GM13977 (cell line): ENCODE measurements at regions not wholly inside any gene's neighbourhood (a gene's known extent, or its start where the extent isn't known, plus 50 kb on each side); places are given as distances from the start of the nearest gene placed in this dataset.
"Not testable (repeated sequence)": the region's sequence is repeated elsewhere in the genome, so short reads cannot be mapped to it uniquely, and the experiment has no call there.

Source experiments
- DNase-seq: peaks from one replicate; pipeline ENCODE4 v3.0.0; 2012; ENCODE audit warnings: low spot score
- CTCF ChIP-seq: IDR thresholded peaks from 2 replicates; pipeline ENCODE4 v1.5.1; 2012; ENCODE audit warnings: mild to moderate bottlenecking, control low read depth; ENCODE audit not compliant: insufficient read depth; ENCODE audit errors: extremely low read depth, missing control alignments
- in situ Hi-C: fragments of 300-500 bp; cut with MboI; formaldehyde crosslinking; loops from one replicate; pipeline ENCODE4 v1.12.0; 2022; ENCODE audit warnings: low sequenced_read_pairs, low pct_unique_long_range_greater_than_20kb, mixed read lengths, inconsistent platforms; ENCODE audit not compliant: unreplicated experiment

GRCh38 chr22:27317096-27317495 lies 484.5 kb downstream of the MN1 start:
- no peak for DNase-seq
- TF ChIP-seq CTCF = no peak
- in situ Hi-C loops = no loop called here

GRCh38 chr22:27317971-27318428 lies 483.6 kb downstream of the MN1 start:
- DNase-seq = no peak
- in situ Hi-C loops = no loop called here
- TF ChIP-seq CTCF = no peak

GRCh38 chr22:27318516-27318915 lies 483.0 kb downstream of the MN1 start:
- TF ChIP-seq CTCF = no peak
- in situ Hi-C loops = no loop called here
- DNase-seq = no peak

GRCh38 chr22:27323661-27324060 lies 477.9 kb downstream of the MN1 start:
- no peak for TF ChIP-seq CTCF
- in situ Hi-C loops = no loop called here
- DNase-seq = no peak

- DNase-seq, in situ Hi-C loops: not testable (repeated sequence)
These were observed 476.6 kb downstream of the MN1 start for GRCh38 chr22:27324908-27325307.

GRCh38 chr22:27327497-27327896 lies 474.1 kb downstream of the MN1 start:
- in situ Hi-C loops = no loop called here
- TF ChIP-seq CTCF = no peak
- DNase-seq = no peak

GRCh38 chr22:27327981-27328721 lies 473.4 kb downstream of the MN1 start:
- no peak for DNase-seq
- in situ Hi-C loops = no loop called here

More at GRCh38 chr22:27327981-27328721, 473.4 kb downstream of the MN1 start:
- TF ChIP-seq CTCF = no peak
